HG02759 (cell line): ENCODE measurements at regions not wholly inside any gene's neighbourhood (a gene's known extent, or its start where the extent isn't known, plus 50 kb on each side); places are given as distances from the start of the nearest gene placed in this dataset.
A peak's percentile ranks its signal among the peaks of the same experiment; 100 is the strongest.
"Not testable (repeated sequence)": the region's sequence is repeated elsewhere in the genome, so short reads cannot be mapped to it uniquely, and the experiment has no call there.

Experiments used
- ATAC-seq: cut with Tn5 transposase; IDR thresholded peaks from one replicate; pipeline ENCODE4 v1.9.1; 2021; ENCODE audit warnings: mild to moderate bottlenecking, moderate library complexity; ENCODE audit not compliant: unreplicated experiment

DNA sequence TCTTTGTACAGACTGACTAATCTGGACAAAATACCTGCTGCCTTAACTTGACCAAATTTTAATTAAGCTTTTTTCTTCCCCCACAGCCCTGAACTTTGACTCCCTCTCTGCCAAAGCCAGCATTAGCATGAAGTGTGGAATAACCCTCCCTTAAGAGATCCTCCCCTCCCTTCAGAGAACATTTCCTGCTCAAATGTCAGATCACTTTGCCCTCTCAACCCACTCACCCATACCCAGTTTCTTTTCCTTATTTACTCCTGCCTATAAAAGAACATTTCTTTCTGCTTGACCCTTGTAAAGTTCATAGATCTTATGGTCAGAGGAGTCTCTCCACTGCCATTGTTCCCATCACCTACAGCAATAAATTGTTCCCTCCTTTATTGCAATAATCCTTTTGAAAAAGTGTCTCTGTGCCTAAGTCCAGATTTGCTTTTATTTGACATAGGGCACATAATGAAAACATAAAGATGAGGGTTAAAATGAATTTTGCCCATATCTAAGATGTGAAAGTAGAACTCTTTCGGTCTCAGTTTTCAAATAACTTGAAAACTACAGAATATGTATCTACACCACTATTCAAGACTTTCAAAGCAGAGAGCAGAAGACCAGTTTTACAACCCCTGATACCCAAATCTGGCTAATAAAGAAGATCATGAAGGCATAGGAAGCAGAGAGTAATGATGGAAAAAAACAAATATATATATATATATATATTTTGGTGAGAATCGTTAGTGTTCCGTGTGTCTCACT is 289.7 kb upstream of the ANXA10 start:
- no peak for ATAC-seq

DNA sequence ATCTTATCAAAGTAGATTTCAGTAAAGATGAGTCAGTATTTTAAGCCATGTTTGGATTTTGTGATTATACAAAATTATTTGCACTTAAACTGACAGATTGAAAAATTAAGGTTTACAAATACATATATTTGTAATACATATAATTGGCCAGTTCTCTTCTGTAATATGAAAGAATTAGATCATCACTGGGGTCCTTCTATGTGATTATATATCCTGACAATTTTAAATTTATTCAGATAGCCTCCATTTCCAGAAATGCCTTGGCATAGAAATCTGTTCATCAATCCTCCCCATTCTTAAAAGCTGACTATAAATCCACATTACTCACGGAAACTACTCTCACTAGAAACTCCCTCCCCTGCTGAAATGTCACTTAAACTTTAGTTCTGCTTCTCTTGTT is 280.4 kb upstream of the ANXA10 start:
- ATAC-seq = no peak

DNA sequence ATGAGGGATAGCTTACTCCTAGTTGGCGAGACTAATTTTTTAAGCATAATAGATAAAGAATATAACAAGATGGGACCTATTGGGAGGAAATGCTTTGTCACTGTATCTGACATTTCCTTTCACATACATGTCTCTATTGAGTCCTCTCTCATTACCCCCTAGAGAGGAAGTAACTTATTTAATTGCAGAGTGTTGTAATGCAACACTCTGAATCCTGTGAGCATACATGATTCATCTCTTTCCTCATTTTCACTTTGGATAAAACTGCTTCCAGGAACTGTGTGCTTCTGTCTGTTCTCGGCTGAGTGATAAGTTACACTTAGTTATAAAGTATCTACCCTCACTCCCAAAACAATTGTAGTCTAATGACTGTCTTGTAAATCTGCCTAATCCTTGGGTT is 266.1 kb upstream of the ANXA10 start:
- no peak for ATAC-seq

DNA sequence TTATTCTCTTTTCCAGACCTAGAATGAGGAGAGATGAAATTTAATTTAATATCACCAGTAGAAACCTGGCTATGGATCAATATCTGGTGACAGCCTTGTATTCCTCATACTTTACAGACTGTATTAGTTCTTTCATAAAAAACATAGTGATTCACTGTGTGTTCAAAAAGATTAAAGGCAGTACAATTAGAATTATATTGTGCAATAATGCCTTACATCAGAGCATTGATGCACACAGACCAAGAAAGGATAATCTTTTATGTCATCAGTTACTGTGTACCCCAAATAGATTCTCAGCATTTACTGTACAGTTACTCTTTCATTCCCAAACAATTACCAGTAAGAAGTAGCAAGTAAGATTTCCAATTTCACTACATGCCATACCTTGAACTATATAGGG is 260.5 kb upstream of the ANXA10 start:
- no peak for ATAC-seq

DNA sequence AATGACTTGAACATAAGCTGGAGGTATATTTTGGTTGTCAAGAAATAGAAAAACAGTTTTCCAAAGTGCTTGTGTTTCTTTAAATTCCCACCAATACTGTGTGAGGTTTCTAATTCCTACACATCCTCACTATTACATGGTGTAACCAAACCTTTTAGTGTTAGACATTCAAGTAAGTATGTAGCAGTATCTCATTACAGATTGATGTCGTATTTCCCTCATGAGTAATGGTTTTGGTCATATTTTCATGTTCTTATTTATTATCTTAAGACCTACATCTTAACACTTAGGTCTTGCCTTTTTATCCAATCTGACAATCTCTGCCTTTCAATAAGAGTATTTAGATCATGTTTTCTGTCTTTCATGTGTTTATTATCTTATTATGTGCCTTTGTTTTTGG is 253.7 kb upstream of the ANXA10 start:
- ATAC-seq = no peak

DNA sequence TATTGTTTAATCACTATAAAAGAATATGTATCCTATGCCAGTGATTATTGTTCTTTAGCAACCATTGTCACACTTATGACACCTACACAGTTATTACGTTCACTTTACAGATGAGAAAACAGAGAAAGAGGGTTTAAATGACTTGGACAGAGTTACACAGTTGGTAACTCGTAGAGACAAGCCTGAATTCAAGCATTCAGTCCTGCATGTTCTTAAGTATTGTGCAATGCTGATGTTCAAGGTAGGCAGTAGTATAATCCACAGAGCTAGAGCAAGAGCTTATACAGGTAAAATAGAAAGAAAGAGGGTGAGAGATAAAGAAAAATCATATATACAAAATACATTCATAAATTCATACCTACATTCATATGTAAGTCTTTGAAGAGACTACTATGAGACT is 249.8 kb upstream of the ANXA10 start:
- no peak for ATAC-seq

DNA sequence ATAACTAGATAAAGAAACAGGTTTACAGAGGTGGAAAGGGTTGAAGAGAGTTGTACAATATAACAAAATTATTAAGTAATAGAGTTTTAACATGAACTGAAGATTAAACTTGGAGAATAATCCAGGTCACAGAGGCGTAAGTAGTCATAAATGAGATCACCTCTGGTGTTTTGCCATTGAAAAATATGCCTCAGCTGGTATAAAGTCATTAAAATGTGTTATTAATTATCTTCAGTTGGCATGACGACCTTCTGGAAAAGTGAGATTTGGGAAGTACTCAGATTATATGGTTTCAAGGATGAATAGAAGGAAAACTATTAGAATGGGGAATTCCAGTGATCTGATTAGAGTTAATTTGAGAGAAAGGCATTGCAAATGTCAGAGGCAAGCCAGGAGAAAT is 237.5 kb upstream of the ANXA10 start:
- no peak for ATAC-seq

DNA sequence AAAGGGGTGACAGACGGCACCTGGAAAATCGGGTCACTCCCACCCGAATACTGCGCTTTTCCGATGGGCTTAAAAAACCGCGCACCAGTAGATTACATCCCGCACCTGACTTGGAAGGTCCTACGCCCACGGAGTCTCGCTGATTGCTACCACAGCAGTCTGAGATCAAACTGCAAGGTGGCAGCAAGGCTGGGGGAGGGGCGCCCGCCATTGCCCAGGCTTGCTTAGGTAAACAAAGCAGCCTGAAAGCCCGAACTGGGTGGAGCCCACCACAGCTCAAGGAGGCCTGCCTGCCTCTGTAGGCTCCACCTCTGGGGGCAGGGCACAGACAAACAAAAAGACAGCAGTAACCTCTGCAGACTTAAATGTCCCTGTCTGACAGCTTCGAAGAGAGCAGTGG is 234.2 kb upstream of the ANXA10 start:
- ATAC-seq = not testable (repeated sequence)

DNA sequence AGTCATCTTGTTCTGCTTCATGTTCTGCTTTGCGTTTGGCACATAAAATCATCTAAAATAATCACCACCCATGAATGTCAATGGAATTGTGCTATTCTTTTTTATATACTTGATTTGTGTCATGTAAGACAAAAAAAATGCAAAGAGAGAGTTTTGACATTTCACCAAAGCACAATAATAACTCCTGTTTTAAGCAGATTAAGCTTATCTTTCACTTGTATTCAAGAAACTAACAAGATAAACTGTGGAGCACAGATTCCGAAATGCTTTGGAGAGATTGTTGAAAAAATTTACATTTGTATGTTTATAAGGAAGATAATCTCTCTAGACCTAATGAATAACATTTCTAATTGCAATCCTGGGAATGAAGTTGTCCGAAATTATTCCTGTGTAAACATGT is 225.1 kb upstream of the ANXA10 start:
- no peak for ATAC-seq

DNA sequence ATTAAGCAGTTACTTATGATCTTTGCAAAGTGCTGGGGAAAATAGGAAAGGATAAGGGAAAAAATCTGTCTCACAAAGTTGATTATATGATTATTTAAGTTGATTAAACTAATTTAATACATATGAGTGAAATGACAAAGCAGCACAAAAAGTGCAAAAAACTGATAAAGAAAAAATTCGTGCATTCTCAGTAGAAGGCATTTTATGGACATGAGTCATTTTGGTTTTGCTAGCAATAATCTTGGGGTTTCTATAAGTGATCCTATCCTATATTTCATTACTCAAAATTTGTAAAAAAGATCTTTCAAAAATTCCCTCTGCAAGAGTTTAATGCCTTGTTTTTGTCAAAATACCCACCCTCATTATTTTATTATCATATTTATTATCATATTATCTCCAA is 224.2 kb upstream of the ANXA10 start:
- no peak for ATAC-seq

DNA sequence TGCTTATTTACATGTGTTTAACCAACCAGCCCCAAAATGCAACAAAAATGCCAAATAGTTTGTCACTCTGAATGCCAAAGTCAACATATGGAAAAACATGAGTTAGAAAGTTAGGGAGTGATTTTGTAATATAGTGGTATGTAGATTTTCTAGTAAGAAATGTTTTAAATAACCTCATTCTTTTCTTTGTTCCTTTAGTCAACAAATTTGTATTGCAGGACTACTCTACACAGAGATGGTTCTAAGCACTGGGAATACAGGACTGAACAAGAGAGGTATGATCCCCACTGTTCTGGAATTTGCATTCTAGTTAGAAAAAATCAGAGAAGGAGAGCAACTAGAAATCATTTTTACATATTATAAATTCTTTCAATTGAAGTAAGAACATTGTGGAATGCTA is 218.8 kb upstream of the ANXA10 start:
- ATAC-seq = no peak

DNA sequence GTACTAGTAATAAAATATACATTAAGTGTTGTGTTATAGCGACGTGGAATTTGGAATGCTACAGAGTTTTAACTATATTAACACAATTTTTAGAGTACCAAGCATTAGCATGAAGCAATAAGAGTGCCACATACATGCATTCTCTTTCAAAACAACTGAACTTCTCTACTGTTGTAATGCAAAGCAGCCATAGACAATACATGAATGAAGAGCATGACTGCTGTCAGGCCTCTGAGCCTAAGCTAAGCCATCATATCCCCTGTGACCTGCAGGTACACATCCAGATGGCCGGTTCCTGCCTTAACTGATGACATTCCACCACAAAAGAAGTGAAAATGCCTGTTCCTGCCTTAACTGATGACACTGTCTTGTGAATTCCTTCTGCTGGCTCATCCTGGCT is 216.2 kb upstream of the ANXA10 start:
- ATAC-seq = not testable (repeated sequence)

DNA sequence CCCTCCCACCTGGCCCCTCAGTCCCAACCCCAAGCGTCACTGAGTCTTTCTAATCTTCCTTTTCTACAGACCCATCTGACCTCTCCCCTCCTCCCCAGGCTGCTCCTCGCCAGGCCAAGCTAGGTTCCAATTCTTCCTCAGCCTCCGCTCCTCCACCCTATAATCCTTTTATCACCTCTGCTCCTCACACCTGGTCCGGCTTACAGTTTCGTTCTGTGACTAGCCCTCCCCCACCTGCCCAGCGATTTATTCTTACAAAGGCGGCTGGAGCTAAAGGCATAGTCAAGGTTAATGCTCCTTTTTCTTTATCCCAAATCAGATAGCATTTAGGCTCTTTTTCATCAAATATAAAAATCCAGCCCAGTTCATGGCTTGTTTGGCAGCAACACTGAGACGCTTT is 214.5 kb upstream of the ANXA10 start:
- ATAC-seq = not testable (repeated sequence)

DNA sequence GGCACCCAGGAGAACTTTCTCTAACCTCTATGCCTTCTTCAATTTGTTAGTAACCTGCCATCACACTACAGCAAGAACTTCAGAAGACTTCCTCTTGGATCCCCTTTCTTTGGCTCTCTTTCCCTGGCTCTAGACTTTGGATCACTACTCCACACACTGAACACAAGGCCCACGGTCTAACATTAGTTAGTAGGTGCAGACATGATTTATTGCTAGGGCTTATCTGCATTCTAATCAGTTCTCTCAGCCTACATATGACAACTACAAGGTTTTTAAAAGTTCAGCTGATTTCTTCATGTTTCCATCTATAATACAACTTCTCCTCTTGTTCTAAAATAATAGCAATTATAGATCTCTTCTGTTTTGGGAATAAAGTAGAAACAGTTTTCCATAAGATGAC is 209.1 kb upstream of the ANXA10 start:
- ATAC-seq = no peak

DNA sequence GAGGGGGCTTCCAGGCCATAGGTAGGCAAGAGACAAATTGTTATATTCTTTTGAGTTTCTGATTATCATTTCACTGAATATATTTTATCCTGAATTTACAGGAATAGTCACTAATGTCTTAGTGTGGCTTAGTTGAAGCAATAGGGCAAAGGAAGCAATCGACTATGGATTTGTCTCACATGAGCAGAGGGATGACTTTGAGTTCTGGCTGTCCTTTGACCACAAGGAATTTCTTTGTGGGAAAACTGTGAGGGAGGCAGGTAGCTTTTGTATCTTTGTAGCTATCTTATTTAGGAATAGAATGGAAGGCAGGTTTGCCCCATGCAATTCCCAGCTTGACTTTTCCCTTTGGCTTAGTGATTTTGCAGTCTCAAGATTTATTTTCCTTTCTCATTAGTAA is 207.3 kb upstream of the ANXA10 start:
- ATAC-seq = no peak

DNA sequence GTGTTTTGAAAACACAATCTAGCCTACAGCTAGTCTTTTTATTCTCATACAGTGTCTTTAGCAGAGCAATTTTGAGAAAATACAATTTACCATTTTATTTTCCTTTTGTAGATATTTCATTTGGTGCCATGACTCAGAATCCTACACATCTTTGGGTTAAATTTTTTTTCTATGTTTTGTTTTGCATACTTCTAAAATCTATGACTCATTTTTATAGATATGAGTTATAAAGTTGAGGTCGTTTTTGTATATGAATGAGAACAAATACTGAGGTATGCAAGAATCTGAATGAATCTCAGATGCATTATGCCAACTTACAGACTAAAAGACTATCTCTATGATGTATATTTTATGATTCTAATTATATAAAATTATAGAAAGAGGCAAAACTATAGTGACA is 206.5 kb upstream of the ANXA10 start:
- ATAC-seq = no peak

DNA sequence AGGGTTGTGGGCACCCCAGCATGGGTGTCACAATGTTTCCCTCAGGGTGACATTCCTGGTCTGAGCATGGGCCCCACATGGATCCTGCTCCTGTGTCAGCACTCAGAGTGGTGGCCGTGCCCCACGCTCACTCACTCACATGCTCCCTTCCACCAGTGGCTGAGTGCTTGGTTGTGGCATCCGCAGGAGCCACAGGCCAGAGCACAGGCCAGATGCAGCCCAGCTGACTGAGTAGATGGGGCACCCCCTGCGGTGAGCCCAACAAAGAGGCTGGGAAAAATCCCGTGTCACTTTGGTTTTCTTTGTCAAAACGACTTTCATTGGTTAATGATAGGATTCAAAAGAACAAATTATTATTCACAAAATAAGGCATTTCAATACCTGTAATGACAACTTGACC is 204.6 kb upstream of the ANXA10 start:
- ATAC-seq = no peak

DNA sequence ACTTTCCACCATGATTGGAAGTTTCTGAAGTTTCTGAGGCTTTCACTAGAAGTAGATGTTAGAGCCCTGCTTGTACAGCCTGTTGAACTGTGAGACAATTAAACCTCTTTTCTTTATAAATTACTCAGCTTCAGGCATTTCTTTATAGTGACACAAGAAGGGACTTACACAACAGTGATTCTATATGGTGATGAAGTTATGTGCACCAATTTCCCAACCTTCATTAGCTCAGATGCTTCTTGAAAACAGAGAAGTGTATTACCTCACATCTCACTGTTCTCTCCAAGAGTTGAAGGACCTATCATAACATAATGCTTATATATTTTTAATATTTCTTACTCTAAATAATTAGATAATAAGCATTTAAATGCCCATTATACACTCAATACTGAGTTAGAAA is 202.1 kb upstream of the ANXA10 start:
- ATAC-seq = no peak

DNA sequence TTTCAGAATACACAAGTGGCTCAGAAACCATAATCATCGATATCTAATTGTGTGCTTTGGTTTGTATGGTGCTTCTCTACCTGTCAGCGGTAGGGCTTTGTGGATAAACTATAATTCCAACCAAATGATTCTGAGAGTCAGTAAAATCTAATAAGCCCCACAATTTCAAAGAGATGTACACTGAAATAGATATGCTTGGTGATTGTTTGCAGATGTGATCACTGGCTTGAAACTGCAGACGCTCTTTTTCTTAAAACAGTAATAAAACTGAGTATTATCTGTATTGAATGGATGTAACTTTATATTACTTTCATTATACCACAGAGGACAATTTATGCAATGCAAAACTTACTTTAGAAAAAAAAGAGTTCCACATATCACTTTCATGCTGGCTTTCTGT is 198.8 kb upstream of the ANXA10 start:
- ATAC-seq = no peak

DNA sequence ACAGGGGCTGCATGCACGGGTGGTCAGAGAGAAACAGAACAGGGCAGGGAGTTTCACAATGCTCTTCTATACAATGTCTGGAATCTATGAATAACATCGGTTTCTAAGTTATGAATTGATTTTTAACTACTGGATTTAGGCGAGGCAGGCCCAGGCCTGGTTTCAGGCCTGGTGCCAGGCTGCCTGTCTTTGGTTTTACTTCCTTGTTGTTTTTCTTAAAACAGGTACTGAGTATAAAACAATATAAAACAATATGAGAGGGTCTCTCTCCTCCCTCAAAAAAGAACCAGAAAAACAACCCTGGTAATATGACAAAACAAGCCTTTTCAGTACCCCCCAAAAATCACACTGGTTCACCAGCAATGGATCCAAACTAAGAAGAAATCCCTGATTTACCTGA is 196.1 kb upstream of the ANXA10 start:
- ATAC-seq = not testable (repeated sequence)

DNA sequence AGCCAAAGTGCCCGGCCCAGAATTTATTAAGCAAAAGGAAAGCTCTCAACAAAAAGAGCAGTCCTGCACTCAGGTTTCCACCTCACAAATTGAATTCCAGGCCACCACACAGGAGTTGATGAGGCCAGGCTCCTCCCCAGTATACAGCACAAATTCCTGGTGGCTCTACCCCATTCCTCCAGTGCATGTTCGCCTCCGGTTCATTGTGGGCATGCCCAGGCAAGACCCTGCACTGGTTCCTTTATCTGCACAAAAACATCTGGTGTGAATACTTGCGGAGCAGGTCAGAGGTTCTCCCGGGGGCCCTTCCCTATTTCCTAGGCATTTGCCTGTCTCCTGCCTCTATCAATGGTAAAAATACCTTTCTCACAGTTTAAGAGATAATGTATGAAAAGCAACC is 195.2 kb upstream of the ANXA10 start:
- peak; percentile 50 for ATAC-seq

DNA sequence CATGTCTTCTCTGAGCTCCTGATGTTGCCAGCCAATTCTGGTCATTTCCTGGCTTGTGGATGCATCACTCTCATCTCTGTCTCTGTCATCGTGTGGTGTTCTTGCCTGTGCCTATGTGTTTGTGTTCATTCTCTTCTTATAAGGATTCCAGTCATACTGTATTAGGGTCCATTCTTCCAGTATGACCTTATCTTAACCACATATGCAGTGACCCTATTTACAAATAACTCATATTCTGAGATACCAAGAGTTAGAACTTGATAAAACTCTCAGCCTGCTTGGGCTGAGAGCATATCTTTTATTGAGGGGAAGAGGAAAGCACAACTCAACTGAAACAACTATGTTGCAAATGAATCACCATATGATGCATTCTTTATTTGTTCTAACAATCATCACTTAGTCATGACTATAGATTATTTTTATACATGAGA is 189.0 kb upstream of the ANXA10 start:
- no peak for ATAC-seq

DNA sequence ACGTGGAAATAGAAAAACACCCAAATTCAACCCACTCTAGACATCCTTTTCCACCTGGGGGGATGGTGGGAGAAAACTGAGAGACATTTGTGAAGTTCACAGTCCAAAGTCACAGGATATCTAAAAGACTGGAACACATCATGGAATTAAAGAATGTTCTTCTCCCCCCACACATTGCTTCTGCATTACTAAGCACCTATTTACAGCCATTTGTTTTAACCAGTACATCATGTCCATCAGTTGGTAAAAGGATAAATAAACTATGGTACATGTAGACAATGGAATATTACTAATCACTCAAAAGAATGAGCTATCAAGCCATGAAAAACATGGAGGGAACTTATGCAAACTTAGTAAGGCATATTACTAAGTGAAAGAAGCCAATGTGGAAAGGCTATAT is 185.5 kb upstream of the ANXA10 start:
- no peak for ATAC-seq
